Coronary artery (tissue), 2 donors: ENCODE measurements at regions not wholly inside any gene's neighbourhood (a gene's known extent, or its start where the extent isn't known, plus 50 kb on each side); places are given as distances from the start of the nearest gene placed in this dataset.
"Not testable (repeated sequence)": the region's sequence is repeated elsewhere in the genome, so short reads cannot be mapped to it uniquely, and the experiment has no call there.

Experiments
- DNase-seq: peaks from one replicate; pipeline ENCODE4 v3.0.0-alpha.2; 2017; ENCODE audit warnings: low spot score
- H3K27ac ChIP-seq, 2 donors: fragments of 200-600 bp; sonication (generic); one replicate each; pipeline ENCODE4 v1.5.1; 2016 to 2019
- H3K4me3 ChIP-seq: fragments of 200-600 bp; sonication (generic); 2 replicates; pipeline ENCODE4 v1.5.1; 2016; ENCODE audit warnings: mild to moderate bottlenecking, moderate library complexity
- TF ChIP-seq, protein P1 (sequence below): fragments of 200-600 bp; sonication (generic); IDR thresholded peaks from one replicate; pipeline ENCODE4 v1.5.1; 2019; ENCODE audit warnings: antibody characterized with exemption

DNA sequence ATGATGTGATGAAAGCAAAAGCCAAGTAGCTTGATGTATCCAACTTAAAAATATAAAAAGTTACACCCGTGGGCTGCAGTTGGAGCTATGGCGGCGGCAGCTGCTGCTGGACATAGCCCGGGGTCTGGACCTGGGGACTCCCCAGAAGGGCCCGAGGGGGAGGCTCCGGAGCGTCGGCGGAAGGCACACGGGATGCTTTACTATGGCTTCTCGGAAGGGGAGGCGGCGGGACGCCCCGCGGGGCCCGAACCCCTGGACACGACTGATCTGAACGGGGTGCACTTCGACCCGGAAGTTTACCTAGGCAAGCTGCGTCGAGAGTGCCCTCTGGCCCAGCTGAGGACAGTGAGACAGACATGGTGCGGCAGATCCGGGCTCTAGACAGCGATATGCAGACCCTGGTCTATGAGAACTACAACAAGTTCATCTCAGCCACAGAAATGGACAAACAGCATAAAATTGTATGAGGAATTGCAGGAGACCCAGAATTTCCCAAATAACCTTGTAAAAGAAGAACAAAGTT is 109.5 kb upstream of the EEF2KMT start:
- Histone ChIP-seq H3K4me3 (no peak overlapping the region), H3K27ac (no peak overlapping the region)
- TF ChIP-seq, protein P1, sequence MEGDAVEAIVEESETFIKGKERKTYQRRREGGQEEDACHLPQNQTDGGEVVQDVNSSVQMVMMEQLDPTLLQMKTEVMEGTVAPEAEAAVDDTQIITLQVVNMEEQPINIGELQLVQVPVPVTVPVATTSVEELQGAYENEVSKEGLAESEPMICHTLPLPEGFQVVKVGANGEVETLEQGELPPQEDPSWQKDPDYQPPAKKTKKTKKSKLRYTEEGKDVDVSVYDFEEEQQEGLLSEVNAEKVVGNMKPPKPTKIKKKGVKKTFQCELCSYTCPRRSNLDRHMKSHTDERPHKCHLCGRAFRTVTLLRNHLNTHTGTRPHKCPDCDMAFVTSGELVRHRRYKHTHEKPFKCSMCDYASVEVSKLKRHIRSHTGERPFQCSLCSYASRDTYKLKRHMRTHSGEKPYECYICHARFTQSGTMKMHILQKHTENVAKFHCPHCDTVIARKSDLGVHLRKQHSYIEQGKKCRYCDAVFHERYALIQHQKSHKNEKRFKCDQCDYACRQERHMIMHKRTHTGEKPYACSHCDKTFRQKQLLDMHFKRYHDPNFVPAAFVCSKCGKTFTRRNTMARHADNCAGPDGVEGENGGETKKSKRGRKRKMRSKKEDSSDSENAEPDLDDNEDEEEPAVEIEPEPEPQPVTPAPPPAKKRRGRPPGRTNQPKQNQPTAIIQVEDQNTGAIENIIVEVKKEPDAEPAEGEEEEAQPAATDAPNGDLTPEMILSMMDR, result no peak
- DNase-seq, result no peak

DNA sequence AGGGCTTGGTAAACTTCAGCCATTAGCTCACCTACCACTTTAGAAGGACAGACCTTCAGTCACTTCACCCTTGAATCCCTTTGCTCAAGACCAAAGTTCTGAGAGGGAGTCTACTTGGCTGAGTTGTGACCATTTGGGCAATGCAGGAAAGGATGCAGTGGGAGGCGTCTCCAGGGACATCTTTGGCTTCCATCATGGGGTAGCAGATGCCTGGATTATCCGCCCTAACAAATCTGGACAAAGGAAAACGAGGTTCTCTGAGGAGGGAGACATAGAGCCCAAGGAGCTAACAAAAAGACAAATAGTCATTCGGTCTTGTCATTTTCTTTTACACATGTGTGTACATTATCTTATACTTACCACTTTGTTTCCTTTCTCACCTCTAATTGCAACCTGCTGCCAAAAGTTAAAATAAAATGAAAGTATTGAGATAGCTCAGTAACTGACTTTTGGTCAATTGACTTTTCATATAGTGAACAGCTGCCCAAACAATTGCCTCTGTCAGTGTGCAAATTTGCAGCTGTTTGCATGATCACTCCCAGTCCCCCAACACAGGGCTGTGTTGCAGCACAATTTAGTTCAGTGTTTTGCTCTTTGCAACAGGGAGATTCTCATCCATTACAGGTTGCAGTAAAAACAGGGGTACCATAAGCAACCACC is 108.9 kb upstream of the EEF2KMT start:
- DNase-seq, result no peak
- no peak overlapping the region for H3K27ac ChIP-seq
- no peak overlapping the region for H3K4me3 ChIP-seq
- TF ChIP-seq, protein P1, result no peak

DNA sequence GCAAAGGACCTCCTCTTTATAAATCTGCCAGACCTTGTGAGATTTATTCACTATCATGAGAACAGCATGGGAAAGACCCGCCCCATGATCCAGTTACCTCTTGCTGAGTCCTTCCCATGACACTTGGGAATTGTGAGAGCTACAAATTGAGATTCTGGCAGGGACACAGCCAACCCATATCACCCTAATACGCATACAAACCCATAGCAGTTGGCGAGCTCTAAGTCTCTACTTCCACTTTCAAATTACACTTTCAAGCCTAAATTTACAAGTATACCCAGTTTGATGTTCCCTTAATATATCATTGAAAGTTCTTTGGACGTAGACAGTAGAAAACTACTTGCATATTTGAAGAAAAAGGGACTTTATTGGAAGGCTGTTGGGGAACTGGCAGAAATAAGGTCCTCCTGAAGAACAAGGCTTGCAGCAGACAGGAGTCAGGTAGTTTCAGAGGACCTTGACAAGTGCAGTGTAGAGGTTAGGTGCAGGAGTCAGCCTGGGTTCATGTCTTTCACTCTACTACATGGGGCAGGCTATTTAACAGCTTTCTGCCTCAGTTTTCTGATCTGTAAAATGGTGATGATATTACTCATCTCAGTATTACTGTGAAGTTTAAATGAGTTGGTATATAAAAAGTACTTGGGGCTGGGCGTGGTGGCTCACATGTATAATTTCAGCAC is 107.9 kb upstream of the EEF2KMT start:
- no peak overlapping the region for H3K4me3 ChIP-seq
- no peak for DNase-seq
- TF ChIP-seq, protein P1, result no peak
- no peak overlapping the region for H3K27ac ChIP-seq

DNA sequence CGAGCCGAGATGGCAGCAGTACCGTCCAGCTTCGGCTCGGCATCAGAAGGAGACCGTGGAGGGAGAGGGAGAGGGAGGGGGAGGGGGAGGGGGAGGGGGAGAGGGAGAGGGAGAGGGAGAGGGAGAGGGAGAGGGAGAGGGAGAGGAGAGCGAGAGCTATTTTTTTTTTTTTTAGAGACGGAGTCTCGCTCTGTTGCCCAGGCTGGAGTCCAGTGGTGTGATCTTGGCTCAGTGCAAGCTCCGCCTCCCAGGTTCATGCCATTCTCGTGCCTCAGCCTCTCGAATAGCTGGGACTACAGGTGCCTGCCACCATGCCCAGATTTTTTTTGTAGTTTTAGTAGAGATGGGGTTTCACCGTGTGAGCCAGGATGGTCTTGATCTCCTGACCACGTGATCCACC is 106.1 kb upstream of the EEF2KMT start:
- not testable (repeated sequence) for DNase-seq, H3K4me3 ChIP-seq, H3K27ac ChIP-seq

DNA sequence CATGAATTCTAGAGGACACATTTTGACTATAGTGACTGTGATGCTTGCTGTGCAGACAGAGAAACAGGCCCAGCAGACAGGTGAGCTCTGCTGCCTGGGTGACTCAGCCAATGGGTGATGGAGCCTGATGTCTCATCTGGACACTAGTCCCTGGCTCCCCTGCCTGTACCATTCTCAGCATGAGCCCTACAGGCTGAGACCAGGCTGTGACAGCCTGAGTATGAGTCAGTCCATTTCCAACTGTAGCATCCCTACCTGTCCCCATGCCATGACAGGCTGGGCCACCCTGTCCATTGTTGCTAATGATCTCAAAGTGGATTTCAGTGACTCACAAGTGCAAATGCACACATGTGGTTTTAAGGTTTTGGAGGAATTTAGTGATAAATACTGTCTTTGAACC is 102.5 kb upstream of the EEF2KMT start:
- TF ChIP-seq, protein P1, result no peak
- Histone ChIP-seq H3K27ac (no peak overlapping the region), H3K4me3 (no peak overlapping the region)
- no peak for DNase-seq

DNA sequence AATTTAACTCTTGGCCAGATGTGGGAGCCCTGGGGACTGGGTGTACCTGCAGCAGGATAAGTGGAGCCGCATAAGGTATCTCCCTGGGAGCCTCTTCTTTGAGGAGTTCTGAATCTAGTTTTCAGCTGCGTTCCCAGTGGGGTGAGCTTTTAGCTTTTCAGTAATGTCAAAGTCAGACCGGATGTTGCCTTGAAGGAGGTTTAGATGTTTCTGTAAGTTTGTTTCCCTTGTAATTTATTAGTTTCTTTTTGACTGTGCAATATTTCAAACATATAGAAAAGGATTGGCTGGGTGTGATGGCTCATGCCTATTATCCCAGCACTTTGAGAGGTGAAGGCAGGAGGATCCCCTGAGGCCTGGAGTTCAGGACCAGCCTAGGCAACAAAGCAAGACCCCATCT is 98.6 kb upstream of the EEF2KMT start:
- TF ChIP-seq, protein P1, result no peak
- no peak overlapping the region for H3K27ac ChIP-seq
- no peak for DNase-seq
- no peak overlapping the region for H3K4me3 ChIP-seq

DNA sequence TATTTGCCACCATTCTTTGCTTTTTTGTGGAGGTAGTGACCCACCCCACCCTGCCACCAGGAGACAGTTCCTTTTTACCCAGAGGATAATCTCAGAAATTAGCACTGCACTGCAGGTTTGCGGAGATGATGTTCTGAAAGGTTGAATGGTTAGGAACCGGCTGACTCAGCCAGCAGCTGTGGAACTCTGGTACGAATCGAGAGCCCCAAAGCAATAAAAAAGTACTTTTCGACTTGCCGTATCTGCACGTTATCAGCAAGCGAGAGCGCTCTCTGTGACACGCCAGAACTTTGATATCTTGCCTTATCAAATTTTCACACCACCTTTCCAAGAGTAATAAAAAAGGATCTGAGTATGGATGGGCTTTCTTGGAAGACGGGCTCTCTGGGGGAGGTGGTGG is 96.3 kb upstream of the EEF2KMT start:
- Histone ChIP-seq H3K27ac (no peak overlapping the region), H3K4me3 (no peak overlapping the region)
- no peak for DNase-seq
- TF ChIP-seq, protein P1, result no peak
